ENCODE measurements at regions not wholly inside any gene's neighbourhood (a gene's known extent, or its start where the extent isn't known, plus 50 kb on each side); places are given as distances from the start of the nearest gene placed in this dataset.

DNA sequence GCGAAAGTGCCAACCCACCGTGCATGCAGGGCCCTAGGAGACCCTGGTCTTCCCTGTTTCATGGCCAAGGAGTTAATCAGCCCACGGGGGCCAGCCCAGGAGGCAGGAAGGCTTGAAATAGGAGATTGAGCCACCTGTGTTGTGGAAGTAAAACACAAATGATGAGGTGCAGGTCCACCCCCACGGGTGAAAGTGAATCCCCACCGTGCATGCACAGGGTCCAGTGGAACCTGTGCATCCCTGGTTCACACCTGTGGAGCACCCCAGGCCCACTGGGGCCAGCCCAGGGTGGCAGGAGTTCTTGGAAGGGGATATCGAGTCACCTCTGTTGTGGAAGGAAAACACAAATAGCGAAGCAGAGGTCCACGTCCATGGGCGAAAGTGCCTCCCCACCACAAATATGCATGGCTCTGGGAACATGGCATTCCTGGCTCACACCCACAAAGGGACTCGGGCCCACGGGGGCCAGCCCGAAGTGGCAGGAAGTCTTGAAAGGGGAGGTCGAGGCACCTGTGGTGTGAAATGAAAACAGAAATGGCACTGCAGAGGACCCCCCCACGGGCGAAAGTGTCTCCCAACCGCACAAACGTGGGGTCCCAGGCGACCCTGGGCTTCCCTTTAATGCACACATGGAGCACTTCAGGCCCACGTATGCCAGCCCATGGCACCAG is 381.5 kb downstream of the ALG10 start:
- DNase-seq (ENCODE audit: low read depth), result no peak
- TF ChIP-seq MAX (IDR thresholded peaks at IDR 0.05; ENCODE audit: low read depth, low read length) (no peak), MYC (IDR thresholded peaks at IDR 0.05; ENCODE audit: low read depth, low read length) (no peak), POLR2A (IDR thresholded peaks at IDR 0.05; ENCODE audit: extremely low read depth, insufficient read length) (no peak)
- TF ChIP-seq, protein P1, sequence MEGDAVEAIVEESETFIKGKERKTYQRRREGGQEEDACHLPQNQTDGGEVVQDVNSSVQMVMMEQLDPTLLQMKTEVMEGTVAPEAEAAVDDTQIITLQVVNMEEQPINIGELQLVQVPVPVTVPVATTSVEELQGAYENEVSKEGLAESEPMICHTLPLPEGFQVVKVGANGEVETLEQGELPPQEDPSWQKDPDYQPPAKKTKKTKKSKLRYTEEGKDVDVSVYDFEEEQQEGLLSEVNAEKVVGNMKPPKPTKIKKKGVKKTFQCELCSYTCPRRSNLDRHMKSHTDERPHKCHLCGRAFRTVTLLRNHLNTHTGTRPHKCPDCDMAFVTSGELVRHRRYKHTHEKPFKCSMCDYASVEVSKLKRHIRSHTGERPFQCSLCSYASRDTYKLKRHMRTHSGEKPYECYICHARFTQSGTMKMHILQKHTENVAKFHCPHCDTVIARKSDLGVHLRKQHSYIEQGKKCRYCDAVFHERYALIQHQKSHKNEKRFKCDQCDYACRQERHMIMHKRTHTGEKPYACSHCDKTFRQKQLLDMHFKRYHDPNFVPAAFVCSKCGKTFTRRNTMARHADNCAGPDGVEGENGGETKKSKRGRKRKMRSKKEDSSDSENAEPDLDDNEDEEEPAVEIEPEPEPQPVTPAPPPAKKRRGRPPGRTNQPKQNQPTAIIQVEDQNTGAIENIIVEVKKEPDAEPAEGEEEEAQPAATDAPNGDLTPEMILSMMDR (IDR thresholded peaks at IDR 0.05; ENCODE audit: low read depth, low read length), result no peak
- no peak overlapping the region for H3K4me3 ChIP-seq (ENCODE audit: low read depth, low read length)

DNA sequence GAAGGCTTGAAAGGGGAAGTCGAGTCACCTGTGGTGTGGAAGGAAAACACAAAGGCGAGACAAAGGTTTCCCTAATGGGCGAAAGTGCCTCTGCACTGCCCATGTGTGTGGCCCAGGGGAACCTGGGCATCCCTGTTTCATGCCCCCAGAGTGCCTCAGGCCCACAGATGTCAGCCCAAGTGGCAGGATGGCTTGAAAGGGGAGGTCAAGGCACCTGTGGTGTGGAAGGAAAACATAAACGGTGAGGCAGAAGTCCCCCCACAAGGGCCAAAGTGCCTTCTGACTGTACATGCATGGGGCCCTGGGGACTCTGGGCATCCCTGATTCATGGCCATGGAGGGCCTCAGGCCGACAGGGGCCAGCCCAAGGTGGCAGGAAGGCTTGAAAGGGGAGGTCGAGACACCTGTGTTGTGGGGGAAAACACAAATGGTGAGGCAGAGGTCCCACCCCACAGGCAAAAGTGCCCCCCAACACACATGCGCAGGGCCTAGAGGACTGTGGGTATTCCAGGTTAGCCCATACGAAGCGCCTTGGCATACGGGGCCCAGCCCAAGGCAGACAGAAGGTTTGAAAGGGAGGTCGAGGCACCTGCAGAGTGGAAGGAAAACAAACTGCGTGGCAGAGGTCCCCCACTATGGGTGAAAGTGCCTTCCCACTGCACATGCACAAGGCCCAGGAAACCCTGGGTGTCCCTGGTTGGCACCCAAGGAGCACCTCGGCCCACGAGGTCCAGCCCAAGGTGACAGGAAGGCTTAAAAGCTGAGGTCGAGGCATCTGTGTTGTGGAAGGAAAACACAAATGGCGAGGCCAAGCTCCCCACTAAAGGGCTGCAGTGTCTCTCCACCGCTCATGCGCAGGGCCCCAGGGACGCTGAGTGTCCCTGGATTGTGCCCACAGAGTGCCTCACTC is 382.3 kb downstream of the ALG10 start:
- TF ChIP-seq, protein P1 (IDR thresholded peaks at IDR 0.05; ENCODE audit: low read depth, low read length), result no peak
- TF ChIP-seq MYC (IDR thresholded peaks at IDR 0.05; ENCODE audit: low read depth, low read length) (no peak), POLR2A (IDR thresholded peaks at IDR 0.05; ENCODE audit: extremely low read depth, insufficient read length) (no peak), MAX (IDR thresholded peaks at IDR 0.05; ENCODE audit: low read depth, low read length) (no peak)
- DNase-seq (ENCODE audit: low read depth), result no peak
- H3K4me3 ChIP-seq (ENCODE audit: low read depth, low read length), result no peak overlapping the region

DNA sequence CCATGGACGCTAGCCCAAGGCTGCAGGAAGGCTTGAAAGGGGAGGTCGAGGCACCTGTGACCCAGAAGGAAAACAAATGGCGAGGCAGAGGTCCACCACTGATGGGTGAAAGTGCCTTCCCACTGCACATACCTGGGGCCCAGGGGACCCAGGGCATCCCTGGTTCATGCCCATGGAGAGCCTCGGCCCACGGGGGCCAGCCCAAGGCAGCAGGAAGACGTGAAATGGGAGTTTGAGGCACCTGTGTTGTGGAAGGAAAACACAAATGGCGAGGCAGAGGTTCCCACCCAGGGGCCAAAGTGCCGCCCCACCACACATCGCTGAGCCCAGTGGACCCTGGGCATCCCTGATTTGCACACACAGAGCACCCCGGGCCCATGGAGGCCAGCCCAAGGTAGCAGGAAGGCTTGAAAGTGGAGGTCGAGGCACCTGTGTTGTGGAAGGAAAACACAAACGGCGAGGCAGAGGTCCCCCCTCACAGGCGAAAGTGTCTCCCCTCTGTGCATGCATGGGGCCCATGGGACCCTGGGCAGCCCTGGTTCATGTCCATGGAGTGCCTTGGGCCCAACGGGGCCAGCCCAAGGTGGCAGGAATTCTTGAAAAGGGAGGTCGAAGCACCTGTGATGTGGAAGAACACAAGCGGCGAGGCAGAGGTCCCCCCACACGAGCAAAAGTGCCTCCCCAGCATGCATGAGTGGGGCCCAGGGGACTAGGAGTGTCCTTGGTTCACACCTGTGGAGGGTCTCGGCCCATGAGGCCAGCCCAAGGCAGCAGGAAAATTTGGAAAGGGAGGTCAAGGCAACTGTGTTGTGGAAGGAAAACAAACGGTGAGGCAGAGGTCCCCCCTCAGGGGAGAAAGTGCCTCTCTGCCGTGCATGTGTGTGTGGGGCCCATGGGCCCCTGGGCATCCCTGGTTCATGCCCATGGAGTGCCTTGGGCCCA is 383.3 kb downstream of the ALG10 start:
- H3K4me3 ChIP-seq (ENCODE audit: low read depth, low read length), result no peak overlapping the region
- no peak for DNase-seq (ENCODE audit: low read depth)
- TF ChIP-seq POLR2A (IDR thresholded peaks at IDR 0.05; ENCODE audit: extremely low read depth, insufficient read length), result no peak

DNA sequence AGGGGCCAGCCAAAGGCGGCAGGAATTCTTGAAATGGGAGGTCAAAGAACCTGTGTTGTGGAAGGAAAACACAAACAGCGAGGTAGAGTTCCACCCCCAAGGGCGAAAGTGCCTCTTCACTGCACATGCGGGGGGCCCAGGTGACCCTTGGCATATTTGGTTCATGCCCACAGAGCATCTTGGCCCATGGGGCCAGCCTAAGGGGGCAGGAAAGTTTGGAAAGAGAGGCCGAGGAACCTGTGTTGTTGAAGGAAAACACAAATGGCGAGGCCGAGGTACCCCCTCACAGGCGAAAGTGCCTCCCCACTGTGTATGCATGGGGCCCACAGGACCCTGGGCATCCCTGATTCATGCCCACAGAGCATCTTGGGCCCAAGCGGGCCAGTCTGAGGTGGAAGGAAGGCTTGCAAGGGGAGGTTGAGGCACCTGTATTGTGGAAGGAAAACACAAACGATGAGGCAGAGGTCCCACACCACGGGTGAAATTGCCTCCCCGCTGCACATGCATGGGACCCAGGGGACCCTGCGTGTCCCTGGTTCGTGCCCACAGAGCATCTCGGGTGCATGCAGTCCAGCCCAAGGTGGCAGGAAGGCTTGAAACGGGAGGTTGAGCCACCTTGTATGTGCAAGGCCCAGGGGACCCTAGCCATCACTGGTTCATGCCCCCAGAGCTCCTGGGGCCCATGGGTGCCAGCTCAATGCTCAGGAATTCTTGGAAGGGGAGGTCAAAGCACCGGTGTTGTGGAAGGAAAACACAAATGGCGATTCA is 384.1 kb downstream of the ALG10 start:
- H3K4me3 ChIP-seq (ENCODE audit: low read depth, low read length), result no peak overlapping the region
- DNase-seq (ENCODE audit: low read depth), result no peak
- TF ChIP-seq, protein P1 (IDR thresholded peaks at IDR 0.05; ENCODE audit: low read depth, low read length), result no peak
- TF ChIP-seq MYC (IDR thresholded peaks at IDR 0.05; ENCODE audit: low read depth, low read length), result no peak
- TF ChIP-seq POLR2A (IDR thresholded peaks at IDR 0.05; ENCODE audit: extremely low read depth, insufficient read length), result no peak
- TF ChIP-seq MAX (IDR thresholded peaks at IDR 0.05; ENCODE audit: low read depth, low read length), result no peak

DNA sequence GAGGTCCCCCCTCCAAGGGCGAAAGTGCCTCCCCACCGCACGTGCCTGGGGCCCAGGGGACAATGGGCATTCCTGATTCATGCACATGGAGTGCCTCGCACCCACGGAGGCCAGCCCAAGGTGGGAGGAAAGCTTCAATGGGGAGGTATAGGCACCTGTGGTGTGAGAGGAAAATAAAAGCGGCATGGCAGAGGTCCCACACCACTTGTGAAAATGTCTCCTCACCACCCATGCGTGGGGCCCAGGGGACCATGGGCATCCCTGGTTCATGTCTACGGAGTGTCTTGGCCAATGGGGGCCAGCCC is 384.7 kb downstream of the ALG10 start:
- no peak for DNase-seq (ENCODE audit: low read depth)
- TF ChIP-seq MYC (IDR thresholded peaks at IDR 0.05; ENCODE audit: low read depth, low read length) (no peak), MAX (IDR thresholded peaks at IDR 0.05; ENCODE audit: low read depth, low read length) (no peak), POLR2A (IDR thresholded peaks at IDR 0.05; ENCODE audit: extremely low read depth, insufficient read length) (no peak)
- TF ChIP-seq, protein P1 (IDR thresholded peaks at IDR 0.05; ENCODE audit: low read depth, low read length), result no peak
- H3K4me3 ChIP-seq (ENCODE audit: low read depth, low read length), result no peak overlapping the region
